Parathyroid adenoma (tissue), 2 donors: ENCODE measurements at regions not wholly inside any gene's neighbourhood (a gene's known extent, or its start where the extent isn't known, plus 50 kb on each side); places are given as distances from the start of the nearest gene placed in this dataset.

Experiments
- H2AFZ ChIP-seq: fragments of 300-600 bp; sonication (generic); one replicate; pipeline ENCODE4 v1.7.0; 2017; ENCODE audit warnings: antibody characterized with exemption, mild to moderate bottlenecking
- H3K27ac ChIP-seq: fragments of 300-600 bp; sonication (generic); one replicate; pipeline ENCODE4 v1.7.0; 2017
- H3K27me3 ChIP-seq: fragments of 300-600 bp; sonication (generic); one replicate; pipeline ENCODE4 v1.7.0; 2017; ENCODE audit warnings: low read length; ENCODE audit not compliant: control insufficient read depth, insufficient read depth
- H3K36me3 ChIP-seq: fragments of 300-600 bp; sonication (generic); one replicate; pipeline ENCODE4 v1.7.0; 2017; ENCODE audit warnings: low read length; ENCODE audit not compliant: control insufficient read depth, insufficient read depth
- H3K4me1 ChIP-seq: fragments of 300-600 bp; sonication (generic); one replicate; pipeline ENCODE4 v1.7.0; 2017; ENCODE audit warnings: control low read depth
- H3K4me2 ChIP-seq: fragments of 300-600 bp; sonication (generic); one replicate; pipeline ENCODE4 v1.7.0; 2017; ENCODE audit warnings: low read length
- H3K4me3 ChIP-seq: fragments of 300-600 bp; sonication (generic); one replicate; pipeline ENCODE4 v1.7.0; 2017; ENCODE audit warnings: low read depth, low read length
- H3K79me2 ChIP-seq: fragments of 300-600 bp; sonication (generic); one replicate; pipeline ENCODE4 v1.7.0; 2017; ENCODE audit warnings: control low read depth
- H3K9ac ChIP-seq: fragments of 300-600 bp; sonication (generic); one replicate; pipeline ENCODE4 v1.7.0; 2017; ENCODE audit warnings: mild to moderate bottlenecking
- H3K9me3 ChIP-seq: fragments of 300-600 bp; sonication (generic); one replicate; pipeline ENCODE4 v1.7.0; 2017; ENCODE audit warnings: low read length; ENCODE audit not compliant: control insufficient read depth
- CTCF ChIP-seq: fragments of 300-600 bp; sonication (generic); IDR thresholded peaks from one replicate; pipeline ENCODE4 v1.7.0; 2017; ENCODE audit warnings: antibody characterized with exemption, mild to moderate bottlenecking
- donor health status: primary hyperparathyroidism.

- no peak for TF ChIP-seq CTCF
- Histone ChIP-seq H3K9ac (no peak overlapping the region), H3K4me1 (no peaks in the 10 kb centered on the region), H3K27ac (no peak overlapping the region), H3K4me3 (no peak overlapping the region), H3K36me3 (no peaks in the 10 kb centered on the region), H3K4me2 (no peak overlapping the region), H3K79me2 (no peaks in the 10 kb centered on the region), H3K27me3 (no peaks in the 10 kb centered on the region), H3K9me3 (no peaks in the 10 kb centered on the region), H2AFZ (no peak overlapping the region)
Observed at GRCh38 chr1:22365331-22366295, 86.0 kb upstream of the ZBTB40 start.

GRCh38 chr1:22366346-22366745 lies 85.3 kb upstream of the ZBTB40 start:
- TF ChIP-seq CTCF: no peak
- no peak overlapping the region for H3K9ac ChIP-seq
- H3K36me3 ChIP-seq: no peaks in the 10 kb centered on the region
- H3K4me1 ChIP-seq: no peaks in the 10 kb centered on the region
- no peak overlapping the region for H2AFZ ChIP-seq
- H3K4me2 ChIP-seq: no peak overlapping the region
- H3K9me3 ChIP-seq: no peaks in the 10 kb centered on the region
- no peaks in the 10 kb centered on the region for H3K27me3 ChIP-seq
- no peak overlapping the region for H3K4me3 ChIP-seq
- no peak overlapping the region for H3K27ac ChIP-seq
- H3K79me2 ChIP-seq: no peaks in the 10 kb centered on the region

GRCh38 chr1:22368125-22368524 lies 83.5 kb upstream of the ZBTB40 start:
- no peak overlapping the region for H3K27ac ChIP-seq
- no peak overlapping the region for H2AFZ ChIP-seq
- H3K4me1 ChIP-seq: no peaks in the 10 kb centered on the region
- H3K4me3 ChIP-seq: no peak overlapping the region
- H3K79me2 ChIP-seq: no peaks in the 10 kb centered on the region
- TF ChIP-seq CTCF: no peak
- no peak overlapping the region for H3K4me2 ChIP-seq
- H3K27me3 ChIP-seq: no peaks in the 10 kb centered on the region
- no peaks in the 10 kb centered on the region for H3K36me3 ChIP-seq
- H3K9ac ChIP-seq: no peak overlapping the region
- H3K9me3 ChIP-seq: no peaks in the 10 kb centered on the region

GRCh38 chr1:22369294-22370189 lies 82.1 kb upstream of the ZBTB40 start:
- Histone ChIP-seq H3K4me3 (no peak overlapping the region), H3K9ac (no peak overlapping the region), H3K27ac (no peak overlapping the region), H3K36me3 (no peaks in the 10 kb centered on the region), H3K79me2 (no peaks in the 10 kb centered on the region), H3K27me3 (no peaks in the 10 kb centered on the region), H3K4me2 (no peak overlapping the region), H3K9me3 (no peaks in the 10 kb centered on the region), H2AFZ (no peak overlapping the region), H3K4me1 (no peaks in the 10 kb centered on the region)
- no peak for TF ChIP-seq CTCF
